ENCODE measurements at regions not wholly inside any gene's neighbourhood (a gene's known extent, or its start where the extent isn't known, plus 50 kb on each side); places are given as distances from the start of the nearest gene placed in this dataset.

- Histone ChIP-seq H3K14ac (ENCODE audit: insufficient read length) (no peak overlapping the region), H3K4me2 (ENCODE audit: insufficient read depth in 1 of 2, low read depth in 2 of 2, low read length in 2 of 2) (no peak overlapping the region), H4K20me1 (replicated peaks in 1 of 2; ENCODE audit: control insufficient read depth in 1 of 2, insufficient read depth in 2 of 2, low read length in 2 of 2) (no peaks in the 10 kb centered on the region), H3K23ac (ENCODE audit: insufficient read length) (no peak overlapping the region), H3K4ac (replicated peaks; ENCODE audit: insufficient read length, low read depth, low read length) (no peak overlapping the region), H2AFZ (ENCODE audit: low read length) (no peak overlapping the region), H3K9me3 (ENCODE audit: insufficient read depth in 2 of 2, low read depth in 1 of 2, low read length in 1 of 2) (no peaks in the 10 kb centered on the region), H2BK12ac (ENCODE audit: low read depth, low read length) (no peak overlapping the region; the same call in 1 of the 2 replicates), H2BK20ac (ENCODE audit: low read length) (no peak overlapping the region), H3K56ac (replicated peaks; ENCODE audit: insufficient read length, low read depth, low read length) (no peak overlapping the region), H4K8ac (ENCODE audit: extremely low read depth, insufficient read depth, low read length) (no peak overlapping the region), H3K36me3 (ENCODE audit: control insufficient read depth in 2 of 4, insufficient read depth in 4 of 4, low read length in 3 of 4) (no peaks in the 10 kb centered on the region), H3K27me3 (replicated peaks in 1 of 4; ENCODE audit: control insufficient read depth in 3 of 4, extremely low read depth in 1 of 4, insufficient read depth in 3 of 4, low read length in 3 of 4) (no peaks in the 10 kb centered on the region), H4K5ac (ENCODE audit: insufficient read length, low read depth, low read length) (no peak overlapping the region), H3K4me1 (replicated peaks in 1 of 4; ENCODE audit: control insufficient read depth in 3 of 4, insufficient read depth in 4 of 4, low read length in 3 of 4) (peaks cover 4 to 11% (median 5%) of the 10 kb centered on the region in 4 experiments; a peak in 6 of 7 replicates), H2BK15ac (ENCODE audit: low read length) (no peak overlapping the region), H2BK120ac (replicated peaks; ENCODE audit: low read depth, low read length) (no peak overlapping the region), H3K18ac (ENCODE audit: extremely low read depth, low read length) (no peak overlapping the region), H2BK5ac (ENCODE audit: low read depth, low read length) (no peak overlapping the region), H4K91ac (replicated peaks; ENCODE audit: insufficient read length, low read length) (no peak overlapping the region), H3K79me2 (ENCODE audit: control insufficient read depth in 1 of 2, insufficient read depth in 2 of 2, low read length in 2 of 2) (no peaks in the 10 kb centered on the region), H3K4me3 (ENCODE audit: extremely low read depth in 1 of 4, insufficient read depth in 2 of 4, low read depth in 3 of 4, low read length in 4 of 4) (no peak overlapping the region), H2AK5ac (ENCODE audit: low read depth, low read length) (no peak overlapping the region), H3K9ac (replicated peaks in 1 of 4; ENCODE audit: extremely low read depth in 1 of 4, low read depth in 3 of 4, low read length in 3 of 4) (no peak overlapping the region), H3K23me2 (ENCODE audit: low read depth, low read length) (no peaks in the 10 kb centered on the region), H3K27ac (ENCODE audit: low read depth, low read length) (no peak overlapping the region), H3K79me1 (ENCODE audit: low read depth, low read length) (no peaks in the 10 kb centered on the region)
- TF ChIP-seq EZH2 (IDR thresholded peaks at IDR 0.05; ENCODE audit: low read depth, low read length, severe bottlenecking) (no peak), PHF8 (conservative IDR thresholded peaks at IDR 0.05; ENCODE audit: low read depth, low read length) (no peak), CEBPB (IDR thresholded peaks at IDR 0.05; ENCODE audit: low read depth, low read length) (no peak), SP2 (IDR thresholded peaks at IDR 0.05; ENCODE audit: low read length) (no peak), RXRA (IDR thresholded peaks at IDR 0.05; ENCODE audit: insufficient read depth, low read depth, low read length) (no peak), CHD2 (IDR thresholded peaks at IDR 0.05; ENCODE audit: low read length) (no peak), SIRT6 (IDR thresholded peaks at IDR 0.05; ENCODE audit: low read length) (no peak), TCF12 (IDR thresholded peaks at IDR 0.05; ENCODE audit: low read depth, low read length) (no peak), POLR2AphosphoS5 (IDR thresholded peaks at IDR 0.05; ENCODE audit: low read depth, low read length) (no peak), TEAD4 (IDR thresholded peaks at IDR 0.05; ENCODE audit: low read depth, low read length) (no peak), GABPA (IDR thresholded peaks at IDR 0.05; ENCODE audit: borderline replicate concordance, insufficient read depth, low read length) (no peak), HDAC2 (IDR thresholded peaks at IDR 0.05; ENCODE audit: borderline replicate concordance in 1 of 2, low read depth in 2 of 2, low read length in 2 of 2) (no peak), E2F6 (IDR thresholded peaks at IDR 0.05) (no peak)
- FAIRE-seq (no peak), DNase-seq (ENCODE audit: low read depth in 1 of 2, low spot score in 2 of 2) (no peak)
- POLR2A ChIA-PET (ENCODE audit: partially characterized antibody): no interaction called here
- WGBS, 2 experiments (ENCODE audit: extremely low coverage in 1 of 2, insufficient coverage in 1 of 2, insufficient read length in 1 of 2, insufficient replicate concordance in 2 of 2, low coverage in 1 of 2, low lambda C conversion rate in 2 of 2, missing lambda C conversion rate in 1 of 2): 95% methylated on average over 2 of the region's 2 CpGs; no CpG with 5 or more reads in 1 of the 2 experiments
- CTCF ChIA-PET (ENCODE audit: partially characterized antibody): interaction anchor here (1.6 kb wide), 1 partner anchor 34 kb away, joined by 4 read pairs; no protein-coding TSS in a partner anchor
These were observed 100.9 kb upstream of the CELF4 start for GRCh38 chr18:37666451-37666850.

All from H1 (cell line).